GM23338 (cell line): ENCODE measurements at regions not wholly inside any gene's neighbourhood (a gene's known extent, or its start where the extent isn't known, plus 50 kb on each side); places are given as distances from the start of the nearest gene placed in this dataset.

ENCODE experiments used
- ATAC-seq: fragments of 200-7000 bp; cut with Tn5 transposase; 3 replicates; pipeline ENCODE4 v1.9.1; 2020
- DNase-seq: peaks from one replicate; pipeline ENCODE4 v3.0.0-alpha.2; 2015; ENCODE audit warnings: low spot score
- H2AFZ ChIP-seq: fragments of 200-600 bp; sonication (generic); 2 replicates; pipeline ENCODE4 v1.8.0; 2016; ENCODE audit warnings: antibody characterized with exemption, mild to moderate bottlenecking, moderate library complexity
- H3F3A ChIP-seq: fragments of 200-600 bp; sonication (generic); replicated peaks from 2 replicates; pipeline ENCODE4 v1.8.0; 2017; ENCODE audit warnings: antibody characterized with exemption, mixed run types, low read depth
- H3K27ac ChIP-seq: fragments of 200-600 bp; sonication (generic); 2 replicates; pipeline ENCODE4 v1.6.1; 2016; ENCODE audit warnings: low read depth
- H3K27me3 ChIP-seq: fragments of 200-600 bp; sonication (generic); 2 replicates; pipeline ENCODE4 v1.8.0; 2016; ENCODE audit warnings: mild to moderate bottlenecking, mixed run types, moderate library complexity; ENCODE audit not compliant: insufficient read depth
- H3K36me3 ChIP-seq: fragments of 200-600 bp; sonication (generic); 2 replicates; pipeline ENCODE4 v1.8.0; 2016; ENCODE audit warnings: mild to moderate bottlenecking; ENCODE audit not compliant: insufficient read depth
- H3K4me1 ChIP-seq: fragments of 200-600 bp; sonication (generic); 2 replicates; pipeline ENCODE4 v1.8.0; 2016; ENCODE audit warnings: mild to moderate bottlenecking, moderate library complexity; ENCODE audit not compliant: insufficient read depth
- H3K4me2 ChIP-seq: fragments of 200-600 bp; sonication (generic); 2 replicates; pipeline ENCODE4 v1.7.1; 2017; ENCODE audit warnings: mixed run types
- H3K4me3 ChIP-seq: fragments of 200-600 bp; sonication (generic); 2 replicates; pipeline ENCODE4 v1.6.1; 2016; ENCODE audit warnings: mixed run types
- H3K79me2 ChIP-seq: fragments of 200-600 bp; sonication (generic); replicated peaks from 2 replicates; pipeline ENCODE4 v1.8.0; 2017; ENCODE audit warnings: mild to moderate bottlenecking; ENCODE audit not compliant: insufficient read depth
- H3K9me2 ChIP-seq: fragments of 200-600 bp; sonication (generic); 2 replicates; pipeline ENCODE4 v1.8.0; 2017; ENCODE audit not compliant: insufficient read depth
- H4K20me1 ChIP-seq: fragments of 200-600 bp; sonication (generic); replicated peaks from 2 replicates; pipeline ENCODE4 v1.8.0; 2017; ENCODE audit warnings: mild to moderate bottlenecking; ENCODE audit not compliant: insufficient read depth
- H3K27ac Mint-ChIP-seq: 2 replicates; pipeline ENCODE4 v1.8.0; 2020; ENCODE audit warnings: inconsistent platforms, mild to moderate bottlenecking, moderate library complexity, mixed read lengths
- H3K27me3 Mint-ChIP-seq: 3 replicates; pipeline ENCODE4 v1.8.0; 2022; ENCODE audit warnings: low read depth, mild to moderate bottlenecking, moderate library complexity, mixed read lengths, inconsistent platforms; ENCODE audit not compliant: insufficient read depth, poor library complexity
- H3K36me3 Mint-ChIP-seq: 3 replicates; pipeline ENCODE4 v1.8.0; 2021; ENCODE audit warnings: low read depth, mild to moderate bottlenecking, inconsistent platforms, moderate library complexity, mixed read lengths
- H3K4me1 Mint-ChIP-seq: 3 replicates; pipeline ENCODE4 v1.8.0; 2020; ENCODE audit warnings: mild to moderate bottlenecking, inconsistent platforms, mixed read lengths
- H3K4me3 Mint-ChIP-seq: 3 replicates; pipeline ENCODE4 v1.8.0; 2021; ENCODE audit warnings: moderate library complexity, mild to moderate bottlenecking, inconsistent platforms, mixed read lengths
- H3K9me3 Mint-ChIP-seq: 3 replicates; pipeline ENCODE4 v1.8.0; 2020; ENCODE audit warnings: moderate library complexity, mild to moderate bottlenecking, inconsistent platforms, mixed read lengths
- CREB1 ChIP-seq: fragments of 250-450 bp; sonication (Bioruptor Pico); IDR thresholded peaks from 2 replicates; pipeline ENCODE4 v1.5.0; 2020; ENCODE audit warnings: low read depth, mild to moderate bottlenecking, moderate library complexity
- CTCF ChIP-seq, 2 experiments: fragments of 200-600 bp in 1 of 2; sonication (generic) in 1 of 2; conservative IDR thresholded peaks; 2 replicates each; pipeline versions ENCODE4 v1.5.1 to v1.6.1; 2016 to 2017; ENCODE audit warnings: antibody characterized with exemption in 2 of 2, low read depth in 2 of 2, mild to moderate bottlenecking in 2 of 2, moderate library complexity in 1 of 2
- ETS1 ChIP-seq: IDR thresholded peaks from 2 replicates; pipeline ENCODE4 v1.6.1; 2016; ENCODE audit warnings: antibody characterized with exemption
- EZH2 ChIP-seq: fragments of 200-600 bp; sonication (generic); IDR thresholded peaks from one replicate; pipeline ENCODE4 v1.8.0; 2017; ENCODE audit warnings: antibody characterized with exemption, mild to moderate bottlenecking, low read depth; ENCODE audit not compliant: unreplicated experiment
- EZH2phosphoT487 ChIP-seq: fragments of 200-600 bp; sonication (generic); IDR thresholded peaks from one replicate; pipeline ENCODE4 v1.8.1; 2018; ENCODE audit warnings: antibody characterized with exemption; ENCODE audit not compliant: unreplicated experiment
- JUNB ChIP-seq: IDR thresholded peaks from one replicate; pipeline ENCODE4 v1.6.1; 2016; ENCODE audit warnings: antibody characterized with exemption; ENCODE audit not compliant: unreplicated experiment
- NANOG ChIP-seq: IDR thresholded peaks from 2 replicates; pipeline ENCODE4 v1.6.1; 2016; ENCODE audit warnings: antibody characterized with exemption, borderline replicate concordance
- POLR2AphosphoS5 ChIP-seq: IDR thresholded peaks from 2 replicates; pipeline ENCODE4 v1.6.1; 2016; ENCODE audit warnings: antibody characterized with exemption, low read depth
- REST ChIP-seq: IDR thresholded peaks from one replicate; pipeline ENCODE4 v1.6.1; 2018; ENCODE audit warnings: antibody characterized with exemption; ENCODE audit not compliant: unreplicated experiment
- STAT1 ChIP-seq: IDR thresholded peaks from one replicate; pipeline ENCODE4 v1.6.1; 2016; ENCODE audit warnings: antibody characterized with exemption; ENCODE audit not compliant: unreplicated experiment
- ZNF114 ChIP-seq: fragments of 250-450 bp; sonication (Bioruptor Pico); IDR thresholded peaks from 2 replicates; pipeline ENCODE4 v1.5.0; 2020; ENCODE audit warnings: mild to moderate bottlenecking, moderate library complexity
- ZNF331 ChIP-seq: fragments of 250-450 bp; sonication (Bioruptor Pico); IDR thresholded peaks from 2 replicates; pipeline ENCODE4 v1.5.0; 2020; ENCODE audit warnings: low read depth, mild to moderate bottlenecking, moderate library complexity
- ZNF462 ChIP-seq: fragments of 250-450 bp; sonication (Bioruptor Pico); IDR thresholded peaks from 2 replicates; pipeline ENCODE4 v1.5.0; 2020; ENCODE audit warnings: mild to moderate bottlenecking, moderate library complexity

- 0 out of 2 replicates have a peak, but pooled peaks cover 4% of the 10 kb centered on the region for H3K4me1 ChIP-seq
- Mint-ChIP-seq H3K27me3 (no peaks in the 10 kb centered on the region), H3K36me3 (no peaks in the 10 kb centered on the region), H3K4me3 (no peak overlapping the region), H3K4me1 (no peaks in the 10 kb centered on the region), H3K9me3 (no peaks in the 10 kb centered on the region), H3K27ac (no peak overlapping the region)
- H4K20me1 ChIP-seq = no peaks in the 10 kb centered on the region
- TF ChIP-seq ZNF331 (CRISPR knock-in tag) (no peak), NANOG (no peak), CREB1 (no peak), REST (no peak), JUNB (no peak), EZH2phosphoT487 (no peak), CTCF (conservative IDR thresholded peaks at IDR 0.05; ENCODE audit: low read depth in 2 of 2) (no peak), STAT1 (no peak), ZNF114 (CRISPR knock-in tag) (no peak), ZNF462 (CRISPR knock-in tag) (no peak), EZH2 (no peak), POLR2AphosphoS5 (no peak), ETS1 (no peak)
- H3K9me2 ChIP-seq = no peaks in the 10 kb centered on the region
- H2AFZ ChIP-seq = no peak overlapping the region
- no peaks in the 10 kb centered on the region for H3K36me3 ChIP-seq
- H3K4me3 ChIP-seq = no peak overlapping the region
- no peak for ATAC-seq
- no peak overlapping the region for H3K4me2 ChIP-seq
- H3K27me3 ChIP-seq = no peaks in the 10 kb centered on the region
- no peak overlapping the region for H3K27ac ChIP-seq
- no peak for DNase-seq
- H3K79me2 ChIP-seq = no peaks in the 10 kb centered on the region
- no peaks in the 10 kb centered on the region for H3F3A ChIP-seq
Measured at GRCh38 chr6:50637267-50637666, 76.1 kb upstream of the TFAP2D start.
